GM23338 (cell line): ENCODE measurements at regions not wholly inside any gene's neighbourhood (a gene's known extent, or its start where the extent isn't known, plus 50 kb on each side); places are given as distances from the start of the nearest gene placed in this dataset.

Experiments used
- CREB1 ChIP-seq: fragments of 250-450 bp; sonication (Bioruptor Pico); IDR thresholded peaks from 2 replicates; pipeline ENCODE4 v1.5.0; 2020; ENCODE audit warnings: low read depth, mild to moderate bottlenecking, moderate library complexity
- CTCF ChIP-seq, 2 experiments: fragments of 200-600 bp in 1 of 2; sonication (generic) in 1 of 2; conservative IDR thresholded peaks; 2 replicates each; pipeline versions ENCODE4 v1.5.1 to v1.6.1; 2016 to 2017; ENCODE audit warnings: antibody characterized with exemption in 2 of 2, low read depth in 2 of 2, mild to moderate bottlenecking in 2 of 2, moderate library complexity in 1 of 2
- ETS1 ChIP-seq: IDR thresholded peaks from 2 replicates; pipeline ENCODE4 v1.6.1; 2016; ENCODE audit warnings: antibody characterized with exemption
- EZH2 ChIP-seq: fragments of 200-600 bp; sonication (generic); IDR thresholded peaks from one replicate; pipeline ENCODE4 v1.8.0; 2017; ENCODE audit warnings: antibody characterized with exemption, mild to moderate bottlenecking, low read depth; ENCODE audit not compliant: unreplicated experiment
- EZH2phosphoT487 ChIP-seq: fragments of 200-600 bp; sonication (generic); IDR thresholded peaks from one replicate; pipeline ENCODE4 v1.8.1; 2018; ENCODE audit warnings: antibody characterized with exemption; ENCODE audit not compliant: unreplicated experiment
- POLR2AphosphoS5 ChIP-seq: IDR thresholded peaks from 2 replicates; pipeline ENCODE4 v1.6.1; 2016; ENCODE audit warnings: antibody characterized with exemption, low read depth
- ZNF331 ChIP-seq: fragments of 250-450 bp; sonication (Bioruptor Pico); IDR thresholded peaks from 2 replicates; pipeline ENCODE4 v1.5.0; 2020; ENCODE audit warnings: low read depth, mild to moderate bottlenecking, moderate library complexity

DNA sequence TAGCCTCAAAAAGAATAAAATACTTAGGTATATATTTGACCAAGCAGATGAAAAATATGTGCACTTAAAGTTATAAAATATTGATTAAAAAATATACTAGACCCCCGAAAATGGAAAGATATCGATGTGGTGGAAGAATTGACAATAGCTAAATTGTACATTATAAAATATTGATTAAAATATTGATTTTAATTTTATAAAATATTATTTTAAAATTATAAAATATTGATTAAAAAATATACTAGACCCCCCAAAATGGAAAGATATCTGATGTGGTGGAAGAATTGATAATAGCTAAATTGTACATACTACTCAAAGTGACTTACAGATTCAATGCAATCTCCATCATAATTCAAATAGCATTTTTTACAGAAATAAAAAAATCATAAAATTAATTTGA is 1540.9 kb upstream of the RAG2 start:
- TF ChIP-seq CREB1 (CRISPR knock-in tag) = no peak
- TF ChIP-seq EZH2phosphoT487 = no peak
- no peak for TF ChIP-seq EZH2
- no peak for TF ChIP-seq CTCF (conservative IDR thresholded peaks at IDR 0.05; ENCODE audit: low read depth in 2 of 2)
- no peak for TF ChIP-seq POLR2AphosphoS5
- no peak for TF ChIP-seq ETS1
- TF ChIP-seq ZNF331 (CRISPR knock-in tag) = no peak
